ENCODE measurements at regions not wholly inside any gene's neighbourhood (a gene's known extent, or its start where the extent isn't known, plus 50 kb on each side); places are given as distances from the start of the nearest gene placed in this dataset.
"Not testable (repeated sequence)": the region's sequence is repeated elsewhere in the genome, so short reads cannot be mapped to it uniquely, and the experiment has no call there.

- no peak overlapping the region for H3K27ac ChIP-seq
- no peak overlapping the region for H3K4me3 ChIP-seq
Measured at GRCh38 chr5:82597437-82597836, 319.3 kb upstream of the RPS23 start.

- Histone ChIP-seq H3K4me3 (no peak overlapping the region), H3K27ac (no peak overlapping the region)
Measured at GRCh38 chr5:82596451-82596850, 318.3 kb upstream of the RPS23 start.

GRCh38 chr5:82595113-82595512, 317.0 kb upstream of the RPS23 start:
- no peak overlapping the region for H3K4me3 ChIP-seq
- H3K27ac ChIP-seq: no peak overlapping the region

- H3K4me3 ChIP-seq: no peak overlapping the region
Measured at GRCh38 chr5:82594097-82594496, 315.9 kb upstream of the RPS23 start.

GRCh38 chr5:82593481-82593880, 315.3 kb upstream of the RPS23 start:
- no peak overlapping the region for H3K27ac ChIP-seq

More at GRCh38 chr5:82594097-82594496, 315.9 kb upstream of the RPS23 start:
- no peak overlapping the region for H3K27ac ChIP-seq

GRCh38 chr5:82591021-82591515, 312.9 kb upstream of the RPS23 start:
- Histone ChIP-seq H3K27ac (no peak overlapping the region), H3K4me3 (no peak overlapping the region)

More at GRCh38 chr5:82593481-82593880, 315.3 kb upstream of the RPS23 start:
- no peak overlapping the region for H3K4me3 ChIP-seq

GRCh38 chr5:82590112-82590511, 312.0 kb upstream of the RPS23 start:
- Histone ChIP-seq H3K27ac (no peak overlapping the region), H3K4me3 (no peak overlapping the region)

GRCh38 chr5:82586661-82587310, 308.6 kb upstream of the RPS23 start:
- no peak overlapping the region for H3K27ac ChIP-seq
- no peak overlapping the region for H3K4me3 ChIP-seq

GRCh38 chr5:82586181-82586580, 308.0 kb upstream of the RPS23 start:
- H3K27ac ChIP-seq: no peak overlapping the region
- H3K4me3 ChIP-seq: no peak overlapping the region

- H3K27ac ChIP-seq: no peak overlapping the region
- no peak overlapping the region for H3K4me3 ChIP-seq
Measured at GRCh38 chr5:82584631-82585030, 306.5 kb upstream of the RPS23 start.

- not testable (repeated sequence) for H3K4me3 ChIP-seq, H3K27ac ChIP-seq
Measured at GRCh38 chr5:82583331-82583730, 305.2 kb upstream of the RPS23 start.

GRCh38 chr5:82564963-82565362, 286.8 kb upstream of the RPS23 start:
- Histone ChIP-seq H3K4me3 (no peak overlapping the region), H3K27ac (no peak overlapping the region)

- H3K27ac ChIP-seq: no peak overlapping the region
- no peak overlapping the region for H3K4me3 ChIP-seq
Measured at GRCh38 chr5:82563745-82564144, 285.6 kb upstream of the RPS23 start.

- Histone ChIP-seq H3K27ac (no peak overlapping the region), H3K4me3 (no peak overlapping the region)
Measured at GRCh38 chr5:82562696-82563240, 284.6 kb upstream of the RPS23 start.

- no peak overlapping the region for H3K27ac ChIP-seq
- H3K4me3 ChIP-seq: no peak overlapping the region
Measured at GRCh38 chr5:82561797-82562196, 283.6 kb upstream of the RPS23 start.

GRCh38 chr5:82560969-82561368, 282.8 kb upstream of the RPS23 start:
- no peak overlapping the region for H3K27ac ChIP-seq
- H3K4me3 ChIP-seq: no peak overlapping the region

- Histone ChIP-seq H3K27ac (no peak overlapping the region), H3K4me3 (no peak overlapping the region)
Measured at GRCh38 chr5:82560561-82560960, 282.4 kb upstream of the RPS23 start.

GRCh38 chr5:82551840-82552385, 273.8 kb upstream of the RPS23 start:
- no peak overlapping the region for H3K27ac ChIP-seq

GRCh38 chr5:82551192-82551591, 273.0 kb upstream of the RPS23 start:
- H3K4me3 ChIP-seq: no peak overlapping the region
- H3K27ac ChIP-seq: no peak overlapping the region

More at GRCh38 chr5:82551840-82552385, 273.8 kb upstream of the RPS23 start:
- H3K4me3 ChIP-seq: no peak overlapping the region

- H3K27ac ChIP-seq: no peak overlapping the region
Measured at GRCh38 chr5:82549263-82549662, 271.1 kb upstream of the RPS23 start.

GRCh38 chr5:82544004-82544403, 265.9 kb upstream of the RPS23 start:
- no peak overlapping the region for H3K27ac ChIP-seq
- no peak overlapping the region for H3K4me3 ChIP-seq

More at GRCh38 chr5:82549263-82549662, 271.1 kb upstream of the RPS23 start:
- H3K4me3 ChIP-seq: no peak overlapping the region

Data from skin epidermis (tissue), 12 donors.